Sigmoid colon (tissue), 6 donors: ENCODE measurements at regions not wholly inside any gene's neighbourhood (a gene's known extent, or its start where the extent isn't known, plus 50 kb on each side); places are given as distances from the start of the nearest gene placed in this dataset.

Source experiments
- DNase-seq: peaks from one replicate; pipeline ENCODE4 v3.0.0-alpha.2; 2019
- H3K27ac ChIP-seq, 4 donors: fragments of 200-600 bp; sonication (generic); one replicate each; pipeline ENCODE4 v1.5.1; 2016 to 2019; ENCODE audit warnings: mild to moderate bottlenecking in 1 of 4
- H3K27me3 ChIP-seq, 3 donors: fragments of 200-600 bp; sonication (generic); one replicate each; pipeline ENCODE4 v1.5.1; 2019; ENCODE audit warnings: mild to moderate bottlenecking in 1 of 3
- H3K36me3 ChIP-seq, 4 donors: fragments of 200-600 bp; sonication (generic); one replicate each; pipeline ENCODE4 v1.5.1; 2016 to 2019
- H3K4me1 ChIP-seq, 4 donors: fragments of 200-600 bp; sonication (generic); one replicate each; pipeline ENCODE4 v1.5.1; 2017 to 2019
- H3K4me3 ChIP-seq, 4 donors: fragments of 200-600 bp; sonication (generic); one replicate each; pipeline ENCODE4 v1.5.1; 2017 to 2019; ENCODE audit warnings: mild to moderate bottlenecking in 2 of 4, moderate library complexity in 1 of 4
- H3K9me3 ChIP-seq, 4 donors: fragments of 200-600 bp in 3 of 4; sonication (generic) in 3 of 4; one replicate each; pipeline versions ENCODE4 v1.5.1 to v1.6.1; 2013 to 2019
- EP300 ChIP-seq, 4 donors: sonication (generic); formaldehyde crosslinking; IDR thresholded peaks; one replicate each; pipeline ENCODE4 v1.6.1; 2017; ENCODE audit warnings: antibody characterized with exemption in 4 of 4
- POLR2A ChIP-seq, 2 donors: fragments of 450-650 bp; IDR thresholded peaks; one replicate each; pipeline ENCODE4 v1.6.1; 2016; ENCODE audit warnings: antibody characterized with exemption in 2 of 2, mild to moderate bottlenecking in 2 of 2, moderate library complexity in 2 of 2
- POLR2AphosphoS5 ChIP-seq, 4 donors: sonication (generic); formaldehyde crosslinking; IDR thresholded peaks; one replicate each; pipeline ENCODE4 v1.6.1; 2017; ENCODE audit warnings: antibody characterized with exemption in 4 of 4
- WGBS, 2 donors: extraction: QIAGEN DNeasy Blood & Tissue Kit; methylation state at CpG; one replicate each; pipeline ENCODE4 v1.1.7; 2013; 5-methylcytosine and 5-hydroxymethylcytosine counted together
- intact Hi-C: fragments of 100-400 bp; cut with DNase I; formaldehyde crosslinking; loops from one replicate; pipeline ENCODE4 v1.15.1; 2023
- TF ChIP-seq, protein P1 (sequence below), 4 experiments: fragments of 450-650 bp in 3 of 4; fragments of 200-600 bp in 1 of 4; IDR thresholded peaks; one replicate each; pipeline ENCODE4 v1.5.1; 2016 to 2019; ENCODE audit warnings: antibody characterized with exemption in 4 of 4, mild to moderate bottlenecking in 3 of 4, moderate library complexity in 2 of 4
- donor health status: healthy with polysubstance abuse.
- donor health status: healthy.

DNA sequence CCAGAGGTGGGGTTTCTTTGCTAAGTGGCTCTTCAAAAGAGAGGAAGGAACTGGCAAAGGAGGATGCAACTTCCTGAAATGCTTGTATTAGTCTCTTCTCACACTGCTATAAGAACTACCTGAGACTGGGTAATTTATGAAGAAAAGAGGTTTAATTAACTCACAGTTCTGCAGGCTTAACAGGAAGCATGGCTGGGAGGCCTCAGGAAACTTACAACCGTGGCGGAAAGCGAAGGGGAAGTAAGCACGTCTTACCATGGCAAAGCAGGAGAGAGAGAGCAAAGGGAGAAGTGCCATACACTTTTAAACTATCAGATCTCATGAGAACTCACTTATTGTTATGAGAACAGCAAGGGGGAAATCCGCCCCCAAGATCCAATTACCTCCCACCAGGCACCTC, 505.7 kb downstream of the ZNF674 start:
- Histone ChIP-seq H3K27ac (no peak overlapping the region), H3K36me3 (no peaks in the 10 kb centered on the region), H3K9me3 (no peaks in the 10 kb centered on the region), H3K27me3 (no peaks in the 10 kb centered on the region), H3K4me3 (no peak overlapping the region), H3K4me1 (no peaks in the 10 kb centered on the region)
- intact Hi-C loops: no loop called here
- WGBS, 2 donors: 69 to 94% methylated on average over 5 of the region's 5 CpGs
- no peak for DNase-seq
- TF ChIP-seq POLR2A (IDR thresholded peaks at IDR 0.05) (no peak), POLR2AphosphoS5 (IDR thresholded peaks at IDR 0.05) (no peak), EP300 (IDR thresholded peaks at IDR 0.05) (no peak)
- TF ChIP-seq, protein P1, sequence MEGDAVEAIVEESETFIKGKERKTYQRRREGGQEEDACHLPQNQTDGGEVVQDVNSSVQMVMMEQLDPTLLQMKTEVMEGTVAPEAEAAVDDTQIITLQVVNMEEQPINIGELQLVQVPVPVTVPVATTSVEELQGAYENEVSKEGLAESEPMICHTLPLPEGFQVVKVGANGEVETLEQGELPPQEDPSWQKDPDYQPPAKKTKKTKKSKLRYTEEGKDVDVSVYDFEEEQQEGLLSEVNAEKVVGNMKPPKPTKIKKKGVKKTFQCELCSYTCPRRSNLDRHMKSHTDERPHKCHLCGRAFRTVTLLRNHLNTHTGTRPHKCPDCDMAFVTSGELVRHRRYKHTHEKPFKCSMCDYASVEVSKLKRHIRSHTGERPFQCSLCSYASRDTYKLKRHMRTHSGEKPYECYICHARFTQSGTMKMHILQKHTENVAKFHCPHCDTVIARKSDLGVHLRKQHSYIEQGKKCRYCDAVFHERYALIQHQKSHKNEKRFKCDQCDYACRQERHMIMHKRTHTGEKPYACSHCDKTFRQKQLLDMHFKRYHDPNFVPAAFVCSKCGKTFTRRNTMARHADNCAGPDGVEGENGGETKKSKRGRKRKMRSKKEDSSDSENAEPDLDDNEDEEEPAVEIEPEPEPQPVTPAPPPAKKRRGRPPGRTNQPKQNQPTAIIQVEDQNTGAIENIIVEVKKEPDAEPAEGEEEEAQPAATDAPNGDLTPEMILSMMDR (IDR thresholded peaks at IDR 0.05): no peak

DNA sequence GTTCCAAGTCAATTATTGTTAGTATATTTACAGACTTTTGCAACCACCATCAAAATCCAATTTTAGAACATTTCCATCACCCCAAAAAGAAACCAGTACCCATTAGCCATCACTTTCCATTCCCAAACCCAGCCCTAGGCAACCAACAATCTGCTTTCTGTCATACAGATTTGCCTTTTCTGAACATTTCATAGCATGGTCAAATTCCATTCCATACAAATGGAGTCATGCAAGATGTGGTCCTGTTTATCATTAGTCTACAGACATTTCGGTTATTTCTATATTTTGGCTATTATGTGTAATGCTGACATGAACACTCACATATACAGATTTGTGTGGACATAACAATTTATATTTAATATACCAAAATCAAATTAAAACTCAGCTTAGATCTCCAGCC, 508.7 kb downstream of the ZNF674 start:
- DNase-seq: no peak
- Histone ChIP-seq H3K27me3 (no peaks in the 10 kb centered on the region), H3K4me3 (no peak overlapping the region), H3K36me3 (no peaks in the 10 kb centered on the region), H3K9me3 (no peaks in the 10 kb centered on the region), H3K4me1 (no peaks in the 10 kb centered on the region), H3K27ac (no peak overlapping the region)
- intact Hi-C loops: no loop called here
- 91 to 92% methylated on average over 1 of the region's 1 CpG for WGBS, 2 donors
- no peak for TF ChIP-seq POLR2A (IDR thresholded peaks at IDR 0.05)

DNA sequence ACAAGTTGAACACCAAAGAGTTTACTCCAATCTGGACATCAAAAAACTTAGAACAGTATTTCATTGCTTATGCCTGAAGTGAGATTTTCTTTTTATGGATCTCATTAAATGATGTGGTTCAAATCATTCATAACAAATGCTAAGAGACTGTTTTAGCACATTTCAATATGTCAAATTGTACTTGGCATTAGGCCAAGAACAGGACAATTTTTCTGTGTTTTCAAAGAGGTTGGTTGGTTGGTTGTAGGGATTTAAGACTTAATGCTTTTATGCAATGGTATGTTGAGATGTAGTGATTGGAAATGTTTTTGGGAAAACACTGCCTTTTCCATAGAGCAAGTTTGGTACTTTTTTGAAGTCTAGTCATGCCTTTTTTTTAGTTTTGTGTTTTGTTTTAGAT, 510.4 kb downstream of the ZNF674 start:
- H3K4me3 ChIP-seq: no peak overlapping the region
- intact Hi-C loops: no loop called here
- H3K27me3 ChIP-seq: no peaks in the 10 kb centered on the region
- TF ChIP-seq POLR2A (IDR thresholded peaks at IDR 0.05): no peak
- TF ChIP-seq EP300 (IDR thresholded peaks at IDR 0.05): no peak
- TF ChIP-seq POLR2AphosphoS5 (IDR thresholded peaks at IDR 0.05): no peak
- TF ChIP-seq, protein P1 (IDR thresholded peaks at IDR 0.05): no peak
- no peak for DNase-seq
- no peak overlapping the region for H3K27ac ChIP-seq
- no peaks in the 10 kb centered on the region for H3K9me3 ChIP-seq
- no peaks in the 10 kb centered on the region for H3K4me1 ChIP-seq
- no peaks in the 10 kb centered on the region for H3K36me3 ChIP-seq

DNA sequence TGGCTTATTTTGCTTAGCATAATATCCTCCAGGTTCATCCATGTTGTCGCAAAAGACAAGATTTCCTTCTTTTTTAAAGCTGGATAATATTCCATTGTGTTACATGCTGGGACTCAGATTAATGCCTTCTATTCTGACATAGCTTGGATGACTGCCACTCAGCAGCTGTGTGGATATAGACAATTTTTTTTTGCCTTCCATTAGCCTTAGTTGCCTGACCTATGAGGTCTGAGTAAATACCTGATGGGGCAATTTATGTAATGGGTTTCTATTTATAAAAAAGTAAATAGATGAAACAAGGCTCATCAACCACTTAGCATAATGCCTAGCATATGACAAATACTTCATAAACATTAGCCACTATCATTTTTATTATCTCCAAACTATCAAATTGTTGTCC, 515.4 kb downstream of the ZNF674 start:
- no peak for DNase-seq
- H3K4me3 ChIP-seq: no peak overlapping the region
- TF ChIP-seq EP300 (IDR thresholded peaks at IDR 0.05) (no peak), POLR2A (IDR thresholded peaks at IDR 0.05) (no peak), POLR2AphosphoS5 (IDR thresholded peaks at IDR 0.05) (no peak)
- TF ChIP-seq, protein P1 (IDR thresholded peaks at IDR 0.05): no peak
- H3K36me3 ChIP-seq: no peaks in the 10 kb centered on the region
- H3K9me3 ChIP-seq: no peaks in the 10 kb centered on the region
- H3K4me1 ChIP-seq: no peaks in the 10 kb centered on the region
- H3K27ac ChIP-seq: no peak overlapping the region
- no peaks in the 10 kb centered on the region for H3K27me3 ChIP-seq
- 97 to 98% methylated on average over 1 of the region's 1 CpG for WGBS, 2 donors
- intact Hi-C loops: no loop called here

DNA sequence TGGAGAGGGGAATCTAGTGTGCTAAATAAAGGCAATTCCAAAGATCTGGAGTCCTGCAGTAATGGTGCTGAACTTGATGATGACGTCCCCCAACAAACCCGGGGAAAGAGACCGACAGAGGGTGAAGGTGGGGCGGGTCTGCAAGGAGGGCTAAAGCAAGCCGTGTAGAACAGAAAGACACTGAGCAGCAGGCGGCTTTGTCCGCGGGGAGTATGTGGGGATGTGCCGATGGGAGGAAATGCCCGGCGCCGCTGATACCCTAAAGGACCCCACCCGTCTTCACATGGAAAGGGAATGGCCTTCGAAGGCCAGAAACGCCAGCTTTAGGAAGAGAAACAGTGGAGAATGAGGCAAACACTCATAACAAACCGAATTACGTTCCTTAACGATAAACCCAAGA, 528.9 kb downstream of the ZNF674 start:
- TF ChIP-seq POLR2A (IDR thresholded peaks at IDR 0.05): no peak
- no peak overlapping the region for H3K4me3 ChIP-seq
- no peaks in the 10 kb centered on the region for H3K4me1 ChIP-seq
- no peak overlapping the region for H3K27ac ChIP-seq
- intact Hi-C loops: no loop called here
- H3K9me3 ChIP-seq: no peaks in the 10 kb centered on the region
- DNase-seq: no peak
- H3K27me3 ChIP-seq: no peaks in the 10 kb centered on the region
- 94 to 96% methylated on average over 18 of the region's 18 CpGs for WGBS, 2 donors
- no peaks in the 10 kb centered on the region for H3K36me3 ChIP-seq

DNA sequence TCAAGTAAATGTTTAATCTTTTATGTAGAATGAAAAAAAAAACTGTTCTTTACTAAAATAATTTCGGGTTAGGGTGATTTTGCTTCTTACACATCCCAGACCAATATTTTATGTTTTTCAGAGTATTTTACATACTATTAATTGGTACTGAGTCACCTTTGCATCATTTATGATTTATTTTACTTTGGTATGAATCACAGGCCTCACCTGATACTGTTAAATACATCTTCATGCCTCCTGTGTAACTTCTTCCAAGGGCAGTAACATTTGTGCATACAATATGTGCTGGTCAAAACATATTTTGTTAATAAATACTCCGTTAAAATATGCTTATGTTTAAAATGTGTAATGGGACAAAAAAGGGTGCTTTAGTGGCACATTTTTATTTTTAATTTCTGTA, 529.6 kb downstream of the ZNF674 start:
- H3K36me3 ChIP-seq: no peaks in the 10 kb centered on the region
- no peaks in the 10 kb centered on the region for H3K9me3 ChIP-seq
- no peak overlapping the region for H3K4me3 ChIP-seq
- TF ChIP-seq POLR2A (IDR thresholded peaks at IDR 0.05) (no peak), EP300 (IDR thresholded peaks at IDR 0.05) (no peak), POLR2AphosphoS5 (IDR thresholded peaks at IDR 0.05) (no peak)
- TF ChIP-seq, protein P1 (IDR thresholded peaks at IDR 0.05): no peak
- H3K27me3 ChIP-seq: no peaks in the 10 kb centered on the region
- DNase-seq: no peak
- H3K4me1 ChIP-seq: no peaks in the 10 kb centered on the region
- intact Hi-C loops: no loop called here
- H3K27ac ChIP-seq: no peak overlapping the region
- WGBS, 2 donors: 69 to 81% methylated on average over 2 of the region's 2 CpGs
